GM18520 (cell line): ENCODE measurements at regions not wholly inside any gene's neighbourhood (a gene's known extent, or its start where the extent isn't known, plus 50 kb on each side); places are given as distances from the start of the nearest gene placed in this dataset.

Source experiments
- ATAC-seq: cut with Tn5 transposase; IDR thresholded peaks from one replicate; pipeline ENCODE4 v1.9.1; 2021; ENCODE audit not compliant: unreplicated experiment

GRCh38 chr16:47787696-47788095 is 326.6 kb downstream of the PHKB start:
- ATAC-seq, result no peak

- ATAC-seq, result no peak
Observed at GRCh38 chr16:47781673-47782072, 320.5 kb downstream of the PHKB start.

- ATAC-seq, result no peak
Observed at GRCh38 chr16:47780213-47780875, 319.2 kb downstream of the PHKB start.

- ATAC-seq, result no peak
Observed at GRCh38 chr16:47779201-47780016, 318.3 kb downstream of the PHKB start.

GRCh38 chr16:47778106-47778801 is 317.1 kb downstream of the PHKB start:
- ATAC-seq, result no peak

GRCh38 chr16:47777220-47777619 is 316.1 kb downstream of the PHKB start:
- no peak for ATAC-seq

- no peak for ATAC-seq
Observed at GRCh38 chr16:47774661-47775060, 313.5 kb downstream of the PHKB start.

- no peak for ATAC-seq
Observed at GRCh38 chr16:47753659-47754058, 292.5 kb downstream of the PHKB start.
